ENCODE measurements at regions not wholly inside any gene's neighbourhood (a gene's known extent, or its start where the extent isn't known, plus 50 kb on each side); places are given as distances from the start of the nearest gene placed in this dataset.
"Not testable (repeated sequence)": the region's sequence is repeated elsewhere in the genome, so short reads cannot be mapped to it uniquely, and the experiment has no call there.

DNA sequence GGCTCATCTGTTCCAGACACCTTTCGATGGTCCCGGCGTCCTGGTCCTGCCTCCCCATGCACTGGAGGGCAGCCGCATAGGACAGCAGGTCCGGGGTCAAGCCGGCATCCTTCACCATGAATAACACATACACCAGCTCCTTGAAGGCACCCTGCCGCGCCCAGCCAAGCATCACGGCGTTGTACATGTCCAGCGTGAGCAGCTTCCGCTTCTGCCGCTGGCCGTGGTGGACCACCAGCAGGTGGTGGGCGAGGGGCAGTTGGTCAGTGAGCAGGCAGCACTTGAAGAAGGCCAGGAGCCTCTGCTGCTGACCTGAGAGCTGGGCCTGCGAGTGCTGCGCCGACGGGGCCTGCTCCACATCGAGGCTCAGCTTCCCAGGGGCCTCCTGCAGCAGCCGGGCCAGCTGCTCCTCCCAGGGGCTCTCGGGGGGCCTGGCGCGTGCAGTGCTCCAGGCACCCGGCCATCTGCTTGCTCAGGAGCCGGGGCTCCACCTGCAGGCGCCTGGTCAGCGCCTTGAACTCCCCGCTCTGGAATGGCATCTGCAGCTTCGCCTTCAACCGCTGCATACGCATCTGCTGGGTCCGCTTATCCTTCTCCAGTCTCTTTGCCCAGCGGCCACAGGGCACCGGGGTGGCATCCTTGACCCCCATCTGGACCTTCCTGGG is 74.7 kb upstream of the MED13 start:
- not testable (repeated sequence) for H3K4me1 ChIP-seq (ENCODE audit: control insufficient read depth in 4 of 4, insufficient read depth in 4 of 4, low read length in 3 of 4); H3K27ac ChIP-seq (ENCODE audit: low read depth in 1 of 2, low read length in 2 of 2); H3K4me3 ChIP-seq (ENCODE audit: low read depth in 1 of 3, low read length in 3 of 3); H3K27me3 ChIP-seq (ENCODE audit: control insufficient read depth in 4 of 4, insufficient read depth in 4 of 4, low read length in 3 of 4); H3K36me3 ChIP-seq (ENCODE audit: control insufficient read depth in 4 of 4, insufficient read depth in 3 of 4, low read depth in 1 of 4, low read length in 3 of 4); H3K9ac ChIP-seq (ENCODE audit: low read depth in 1 of 2, low read length in 2 of 2); H3K9me3 ChIP-seq (ENCODE audit: control insufficient read depth in 4 of 4, low read length in 3 of 4); DNase-seq (ENCODE audit: low spot score)
- 85% methylated on average over 35 of the region's 35 CpGs for WGBS

GRCh38 chr17:62139141-62139540 is 74.1 kb upstream of the MED13 start:
- no peak for DNase-seq (ENCODE audit: low spot score)
- no peak overlapping the region for H3K9ac ChIP-seq (ENCODE audit: low read depth in 1 of 2, low read length in 2 of 2)
- H3K36me3 ChIP-seq (ENCODE audit: control insufficient read depth in 4 of 4, insufficient read depth in 3 of 4, low read depth in 1 of 4, low read length in 3 of 4), result no peaks in the 10 kb centered on the region
- H3K4me3 ChIP-seq (ENCODE audit: low read depth in 1 of 3, low read length in 3 of 3), result no peak overlapping the region
- H3K27ac ChIP-seq (ENCODE audit: low read depth in 1 of 2, low read length in 2 of 2), result no peak overlapping the region
- peaks cover 0 to 6% (median 4%) of the 10 kb centered on the region in 4 donors for H3K4me1 ChIP-seq (ENCODE audit: control insufficient read depth in 4 of 4, insufficient read depth in 4 of 4, low read length in 3 of 4)
- H3K9me3 ChIP-seq (ENCODE audit: control insufficient read depth in 4 of 4, low read length in 3 of 4), result no peaks in the 10 kb centered on the region
- peaks cover 0 to 5% (median 0%) of the 10 kb centered on the region in 4 donors for H3K27me3 ChIP-seq (ENCODE audit: control insufficient read depth in 4 of 4, insufficient read depth in 4 of 4, low read length in 3 of 4)
- WGBS, result 70% methylated on average over 26 of the region's 26 CpGs
- TF ChIP-seq CTCF (IDR thresholded peaks at IDR 0.05; ENCODE audit: low read depth, low read length, missing input control) (no peak), EGR1 (IDR thresholded peaks at IDR 0.05; ENCODE audit: low read depth in 2 of 2) (no peak), JUND (IDR thresholded peaks at IDR 0.05) (no peak), ZBTB33 (IDR thresholded peaks at IDR 0.05) (no peak), HNF4G (IDR thresholded peaks at IDR 0.05) (no peak), RXRA (IDR thresholded peaks at IDR 0.05) (no peak), RAD21 (IDR thresholded peaks at IDR 0.05) (no peak), HNF4A (conservative IDR thresholded peaks at IDR 0.05) (no peak), SP1 (IDR thresholded peaks at IDR 0.05) (no peak), NR2F2 (IDR thresholded peaks at IDR 0.05) (no peak), GABPA (IDR thresholded peaks at IDR 0.05 in 1 of 2, conservative IDR thresholded peaks at IDR 0.05 in 1 of 2) (no peak), MAX (IDR thresholded peaks at IDR 0.05) (no peak), FOXA1 (IDR thresholded peaks at IDR 0.05) (no peak), FOXA2 (IDR thresholded peaks at IDR 0.05) (no peak), TAF1 (conservative IDR thresholded peaks at IDR 0.05) (no peak)

- not testable (repeated sequence) for H3K9me3 ChIP-seq (ENCODE audit: control insufficient read depth in 4 of 4, low read length in 3 of 4); H3K4me1 ChIP-seq (ENCODE audit: control insufficient read depth in 4 of 4, insufficient read depth in 4 of 4, low read length in 3 of 4); H3K36me3 ChIP-seq (ENCODE audit: control insufficient read depth in 4 of 4, insufficient read depth in 3 of 4, low read depth in 1 of 4, low read length in 3 of 4); H3K27me3 ChIP-seq (ENCODE audit: control insufficient read depth in 4 of 4, insufficient read depth in 4 of 4, low read length in 3 of 4); H3K9ac ChIP-seq (ENCODE audit: low read depth in 1 of 2, low read length in 2 of 2); H3K27ac ChIP-seq (ENCODE audit: low read depth in 1 of 2, low read length in 2 of 2); DNase-seq (ENCODE audit: low spot score)
- 18% methylated on average over 31 of the region's 31 CpGs for WGBS
- H3K4me3 ChIP-seq (ENCODE audit: low read depth in 1 of 3, low read length in 3 of 3), result peak overlapping the region in 1 of 3 donors; percentile 27
These were observed 73.6 kb upstream of the MED13 start for GRCh38 chr17:62138676-62139121.

- not testable (repeated sequence) for H3K9me3 ChIP-seq (ENCODE audit: control insufficient read depth in 4 of 4, low read length in 3 of 4); H3K27me3 ChIP-seq (ENCODE audit: control insufficient read depth in 4 of 4, insufficient read depth in 4 of 4, low read length in 3 of 4); DNase-seq (ENCODE audit: low spot score); H3K4me1 ChIP-seq (ENCODE audit: control insufficient read depth in 4 of 4, insufficient read depth in 4 of 4, low read length in 3 of 4); H3K27ac ChIP-seq (ENCODE audit: low read depth in 1 of 2, low read length in 2 of 2); H3K36me3 ChIP-seq (ENCODE audit: control insufficient read depth in 4 of 4, insufficient read depth in 3 of 4, low read depth in 1 of 4, low read length in 3 of 4); H3K9ac ChIP-seq (ENCODE audit: low read depth in 1 of 2, low read length in 2 of 2)
- H3K4me3 ChIP-seq (ENCODE audit: low read depth in 1 of 3, low read length in 3 of 3), result peak overlapping the region in 1 of 3 donors; percentile 27
- 24% methylated on average over 90 of the region's 92 CpGs for WGBS
These were observed 72.9 kb upstream of the MED13 start for GRCh38 chr17:62137734-62138624.
